ENCODE measurements at regions not wholly inside any gene's neighbourhood (a gene's known extent, or its start where the extent isn't known, plus 50 kb on each side); places are given as distances from the start of the nearest gene placed in this dataset.

- TF ChIP-seq CTCF (conservative IDR thresholded peaks at IDR 0.05 in 1 of 2, IDR thresholded peaks at IDR 0.05 in 1 of 2; ENCODE audit: low read depth in 1 of 2, low read length in 2 of 2) = no peak
- no peak for TF ChIP-seq EZH2 (IDR thresholded peaks at IDR 0.05; ENCODE audit: low read length, missing control alignments)
Measured at GRCh38 chr12:107477947-107478610, 207.5 kb upstream of the PWP1 start.

All from fibroblast of lung (primary cell).